HCT116 (cell line): ENCODE measurements at regions not wholly inside any gene's neighbourhood (a gene's known extent, or its start where the extent isn't known, plus 50 kb on each side); places are given as distances from the start of the nearest gene placed in this dataset.
A peak's percentile ranks its signal among the peaks of the same experiment; 100 is the strongest.

Source experiments
- ATAC-seq: fragments of 200-7000 bp; cut with Tn5 transposase; 2 replicates; pipeline ENCODE4 v1.9.1; 2020; ENCODE audit warnings: mild to moderate bottlenecking, moderate library complexity
- BruUV-seq: library from RNA; stranded (reverse); fragments of 400-500 nt; replicated peaks from 2 replicates; lab custom pipeline; 2021; lab: Mats Ljungman, UMichigan
- CTCF ChIA-PET: fragments of 300-600 bp; sonication (Branson Sonifier 250); formaldehyde crosslinking; loops from one replicate; lab custom pipeline; 2021; ENCODE audit warnings: antibody characterized with exemption; lab: Charles Lee
- POLR2A ChIA-PET: fragments of 300-600, 350-600 bp; sonication (Branson Sonifier 250); formaldehyde crosslinking; loops from one replicate; lab custom pipeline; 2021; ENCODE audit warnings: antibody characterized with exemption; lab: Charles Lee
- RAD21 ChIA-PET, 2 experiments: fragments of 300-600 bp; sonication (Branson Sonifier 250); formaldehyde crosslinking; loops; one replicate each; lab custom pipeline; 2023; ENCODE audit warnings: low total read pairs in 2 of 2; ENCODE audit not compliant: uncharacterized antibody in 2 of 2, unreplicated experiment in 2 of 2, low non-redundant PET in 1 of 2; lab: Charles Lee
- DNase-seq: peaks from one replicate; pipeline ENCODE4 v3.0.0-alpha.2; 2010; ENCODE audit warnings: low read depth, low spot score
- H2AFZ ChIP-seq: fragments of 200-600 bp; shearing (Covaris generic), sonication (generic); 2 replicates; pipeline ENCODE4 v1.6.1; 2017; ENCODE audit warnings: low read depth, mixed run types, mixed read lengths, antibody characterized with exemption, low read length; ENCODE audit not compliant: poor library complexity, severe bottlenecking
- H3K27ac ChIP-seq: 2 replicates; pipeline ENCODE4 v1.5.1; 2012; ENCODE audit warnings: low read depth, low read length
- H3K27me3 ChIP-seq: fragments of 200-600 bp; sonication (generic); 2 replicates; pipeline ENCODE4 v1.6.1; 2016; ENCODE audit warnings: mixed run types, low read length, mixed read lengths; ENCODE audit not compliant: insufficient read depth
- H3K36me3 ChIP-seq, 2 experiments: fragments of 200-500 bp in 1 of 2; fragments of 200-600 bp in 1 of 2; sonication (Bioruptor generic) in 1 of 2; sonication (generic) in 1 of 2; 2 replicates each; pipeline versions ENCODE4 v1.5.1 to v1.6.1; 2014 to 2016; ENCODE audit warnings: low read length in 2 of 2, inconsistent platforms in 1 of 2, mixed read lengths in 1 of 2, mixed run types in 1 of 2; ENCODE audit not compliant: insufficient read depth in 2 of 2, control insufficient read depth in 1 of 2
- H3K4me1 ChIP-seq, 2 experiments: fragments of 200-600 bp in 1 of 2; sonication (generic) in 1 of 2; 2 replicates each; pipeline versions ENCODE4 v1.5.1 to v1.6.1; 2012 to 2017; ENCODE audit warnings: low read length in 2 of 2, inconsistent platforms in 1 of 2, mild to moderate bottlenecking in 1 of 2, mixed read lengths in 1 of 2, mixed run types in 1 of 2, moderate library complexity in 1 of 2; ENCODE audit not compliant: insufficient read depth in 2 of 2, control insufficient read depth in 1 of 2
- H3K4me2 ChIP-seq: fragments of 200-600 bp; sonication (generic); 2 replicates; pipeline ENCODE4 v1.6.1; 2017; ENCODE audit warnings: mixed run types, low read length, mixed read lengths
- H3K4me3 ChIP-seq, 2 experiments: fragments of 200-600 bp in 1 of 2; sonication (generic) in 1 of 2; replicated peaks in 1 of 2; 2 replicates each; pipeline ENCODE4 v1.5.1; 2011 to 2016; ENCODE audit warnings: low read length in 2 of 2, control low read depth in 1 of 2, low read depth in 1 of 2, mild to moderate bottlenecking in 1 of 2, mixed read lengths in 1 of 2, mixed run types in 1 of 2
- H3K79me2 ChIP-seq: fragments of 200-600 bp; sonication (generic); 2 replicates; pipeline ENCODE4 v1.6.1; 2017; ENCODE audit warnings: mild to moderate bottlenecking, mixed run types, low read length, moderate library complexity, mixed read lengths; ENCODE audit not compliant: insufficient read depth
- H3K9ac ChIP-seq: fragments of 200-600 bp; sonication (generic); 2 replicates; pipeline ENCODE4 v1.6.1; 2016; ENCODE audit warnings: low read length, mixed read lengths
- H3K9me2 ChIP-seq: fragments of 200-600 bp; sonication (generic), shearing (Covaris generic); 2 replicates; pipeline ENCODE4 v1.6.1; 2017; ENCODE audit warnings: mixed run types, mild to moderate bottlenecking, moderate library complexity; ENCODE audit not compliant: insufficient read depth
- H3K9me3 ChIP-seq, 2 experiments: fragments of 200-500 bp in 1 of 2; fragments of 200-600 bp in 1 of 2; sonication (Bioruptor generic) in 1 of 2; sonication (generic) in 1 of 2; 2 replicates each; pipeline ENCODE4 v1.6.1; 2014 to 2017; ENCODE audit warnings: low read length in 2 of 2, mixed read lengths in 2 of 2, inconsistent platforms in 1 of 2, low read depth in 1 of 2, mild to moderate bottlenecking in 1 of 2, mixed run types in 1 of 2, moderate library complexity in 1 of 2; ENCODE audit not compliant: control insufficient read depth in 1 of 2, insufficient read depth in 1 of 2
- H4K20me1 ChIP-seq: fragments of 200-600 bp; sonication (generic), shearing (Covaris generic); 2 replicates; pipeline ENCODE4 v1.6.1; 2017; ENCODE audit warnings: mixed run types, mild to moderate bottlenecking, moderate library complexity; ENCODE audit not compliant: insufficient read depth
- ATF3 ChIP-seq: IDR thresholded peaks from 2 replicates; pipeline ENCODE4 v1.6.1; 2012
- EZH2 ChIP-seq: fragments of 200-600 bp; sonication (generic); IDR thresholded peaks from 2 replicates; pipeline ENCODE4 v1.6.1; 2017; ENCODE audit warnings: antibody characterized with exemption, mixed run types
- EZH2phosphoT487 ChIP-seq: fragments of 200-600 bp; IDR thresholded peaks from 2 replicates; pipeline ENCODE4 v1.6.1; 2018; ENCODE audit warnings: antibody characterized with exemption, borderline replicate concordance
- FOSL1 ChIP-seq: IDR thresholded peaks from 2 replicates; pipeline ENCODE4 v1.6.1; 2012; ENCODE audit warnings: low read depth
- POLR2AphosphoS5 ChIP-seq: IDR thresholded peaks from 2 replicates; pipeline ENCODE4 v1.6.1; 2011; ENCODE audit warnings: mild to moderate bottlenecking, low read depth, low read length, moderate library complexity
- RAD21 ChIP-seq: IDR thresholded peaks from 2 replicates; pipeline ENCODE4 v1.6.1; 2012; ENCODE audit warnings: low read depth, mild to moderate bottlenecking
- SIN3A ChIP-seq: IDR thresholded peaks from 2 replicates; pipeline ENCODE4 v1.6.1; 2012; ENCODE audit warnings: low read depth
- SP1 ChIP-seq: IDR thresholded peaks from 2 replicates; pipeline ENCODE4 v1.6.1; 2012; ENCODE audit warnings: low read depth
- YY1 ChIP-seq: IDR thresholded peaks from 2 replicates; pipeline ENCODE4 v1.6.1; 2011; ENCODE audit warnings: low read length, low read depth, moderate library complexity, mild to moderate bottlenecking; ENCODE audit not compliant: insufficient replicate concordance; ENCODE audit errors: extremely low read depth
- ZBTB33 ChIP-seq: IDR thresholded peaks from 2 replicates; pipeline ENCODE4 v1.6.1; 2011; ENCODE audit warnings: mild to moderate bottlenecking, low read length, moderate library complexity; ENCODE audit not compliant: insufficient replicate concordance; ENCODE audit errors: extremely low read depth
- ZNF274 ChIP-seq: fragments of 200-500 bp; sonication (Bioruptor generic); IDR thresholded peaks from 2 replicates; pipeline ENCODE4 v1.6.1; 2014; ENCODE audit warnings: mild to moderate bottlenecking, low read depth, low read length, inconsistent platforms
- intact Hi-C: fragments of 100-400 bp; cut with micrococcal nuclease; formaldehyde crosslinking; loops from 2 replicates; pipeline ENCODE4 v1.10.0; 2022

- TF ChIP-seq ATF3, result no peak
- no peak for TF ChIP-seq POLR2AphosphoS5
- no peak for TF ChIP-seq RAD21
- TF ChIP-seq EZH2phosphoT487, result no peak
- no peak for TF ChIP-seq SP1
- no peak for TF ChIP-seq ZNF274
- no peak for TF ChIP-seq EZH2
- no peak for TF ChIP-seq YY1
- no peak for TF ChIP-seq FOSL1
These were observed 249.8 kb upstream of the C1orf174 start (continued) for GRCh38 chr1:4149831-4150230.

- ChIA-PET CTCF (no interaction called here), POLR2A (no interaction called here)
- peaks cover 4% of the 10 kb centered on the region; the same call in 1 of the 2 replicates for H3K27me3 ChIP-seq
- no peak for TF ChIP-seq YY1
- TF ChIP-seq, all 23 proteins: peak for 0
- no peaks in the 10 kb centered on the region for H3K36me3 ChIP-seq
- H4K20me1 ChIP-seq, result no peaks in the 10 kb centered on the region
- RAD21 ChIA-PET, result no interaction called here
- intact Hi-C loops, result no loop called here
- H3K27ac ChIP-seq, result no peak overlapping the region
- no TSS peak for BruUV-seq
- no peaks in the 10 kb centered on the region for H3K9me3 ChIP-seq
- no peak overlapping the region for H3K4me3 ChIP-seq
- DNase-seq (no peak), ATAC-seq (peak; percentile 36)
- H2AFZ ChIP-seq, result no peak overlapping the region
- H3K9ac ChIP-seq, result no peak overlapping the region
- no peaks in the 10 kb centered on the region for H3K4me1 ChIP-seq
- H3K9me2 ChIP-seq, result no peaks in the 10 kb centered on the region
- no peaks in the 10 kb centered on the region for H3K79me2 ChIP-seq
- no peak overlapping the region for H3K4me2 ChIP-seq
These were observed 250.2 kb upstream of the C1orf174 start for GRCh38 chr1:4150262-4150661.

GRCh38 chr1:4152266-4152665, 252.2 kb upstream of the C1orf174 start:
- Histone ChIP-seq H3K9me3 (no peaks in the 10 kb centered on the region), H3K27ac (no peak overlapping the region), H3K9me2 (no peaks in the 10 kb centered on the region), H3K4me1 (no peaks in the 10 kb centered on the region), H3K27me3 (0 out of 2 replicates have a peak, but pooled peaks cover 4% of the 10 kb centered on the region), H4K20me1 (no peaks in the 10 kb centered on the region), H3K36me3 (no peaks in the 10 kb centered on the region), H3K79me2 (no peaks in the 10 kb centered on the region), H3K4me3 (no peak overlapping the region), H2AFZ (no peak overlapping the region), H3K4me2 (no peak overlapping the region), H3K9ac (no peak overlapping the region)
- DNase-seq, result no peak
- TF ChIP-seq ZBTB33 (no peak), ATF3 (no peak), RAD21 (no peak), SIN3A (no peak)
- BruUV-seq, result no TSS peak
- CTCF ChIA-PET, result no interaction called here
- RAD21 ChIA-PET, result no interaction called here
- ATAC-seq, result no peak
- POLR2A ChIA-PET, result no interaction called here
- intact Hi-C loops, result no loop called here
